SK-N-SH treated with all-trans-retinoic acid at 6 μM for 48 hours (cell line): ENCODE measurements at regions not wholly inside any gene's neighbourhood (a gene's known extent, or its start where the extent isn't known, plus 50 kb on each side); places are given as distances from the start of the nearest gene placed in this dataset.

ENCODE experiments used
- ATAC-seq: fragments of 200-7000 bp; cut with Tn5 transposase; 3 replicates; pipeline ENCODE4 v1.9.1; 2020; ENCODE audit warnings: mild to moderate bottlenecking, moderate library complexity
- ARNTL ChIP-seq: fragments of 450-650 bp; formaldehyde crosslinking; IDR thresholded peaks from 2 replicates; pipeline ENCODE4 v1.5.0; 2020; ENCODE audit warnings: low read depth, mild to moderate bottlenecking, moderate library complexity, borderline replicate concordance
- BACH2 ChIP-seq: fragments of 250-450 bp; sonication (Bioruptor Pico); IDR thresholded peaks from 2 replicates; pipeline ENCODE4 v1.9.0; 2021; ENCODE audit warnings: mild to moderate bottlenecking, borderline replicate concordance
- CSDC2 ChIP-seq: fragments of 250-450 bp; sonication (Bioruptor Pico); IDR thresholded peaks from 2 replicates; pipeline ENCODE4 v1.5.0; 2020; ENCODE audit warnings: mild to moderate bottlenecking, moderate library complexity
- ESRRG ChIP-seq: fragments of 250-450 bp; sonication (Bioruptor Pico); IDR thresholded peaks from 2 replicates; pipeline ENCODE4 v1.6.1; 2021; ENCODE audit warnings: mild to moderate bottlenecking
- GLIS3 ChIP-seq: fragments of 250-450 bp; sonication (Bioruptor Pico); IDR thresholded peaks from 2 replicates; pipeline ENCODE4 v1.5.0; 2020; ENCODE audit warnings: mild to moderate bottlenecking, moderate library complexity
- OSR1 ChIP-seq: fragments of 250-450 bp; sonication (Bioruptor Pico); IDR thresholded peaks from 2 replicates; pipeline ENCODE4 v1.8.0; 2022; ENCODE audit warnings: moderate library complexity, mild to moderate bottlenecking, inconsistent platforms
- RARB ChIP-seq: fragments of 250-450 bp; sonication (Bioruptor Pico); IDR thresholded peaks from 2 replicates; pipeline ENCODE4 v1.8.0; 2021; ENCODE audit warnings: mild to moderate bottlenecking, moderate library complexity
- SNAI2 ChIP-seq: fragments of 250-450 bp; sonication (Bioruptor Pico); IDR thresholded peaks from 2 replicates; pipeline ENCODE4 v1.5.0; 2020; ENCODE audit warnings: mild to moderate bottlenecking, moderate library complexity
- TCF4 ChIP-seq: fragments of 250-450 bp; sonication (Bioruptor Pico); IDR thresholded peaks from 2 replicates; pipeline ENCODE4 v1.8.0; 2021; ENCODE audit warnings: mild to moderate bottlenecking, moderate library complexity, borderline replicate concordance
- TOX ChIP-seq: fragments of 250-450 bp; sonication (Bioruptor Pico); IDR thresholded peaks from 2 replicates; pipeline ENCODE4 v1.8.0; 2021; ENCODE audit warnings: mild to moderate bottlenecking, moderate library complexity, borderline replicate concordance
- ZC3H10 ChIP-seq: fragments of 250-450 bp; sonication (Bioruptor Pico); IDR thresholded peaks from 2 replicates; pipeline ENCODE4 v1.5.1; 2021; ENCODE audit warnings: mild to moderate bottlenecking, moderate library complexity
- ZFP30 ChIP-seq: fragments of 450-650 bp; formaldehyde crosslinking; IDR thresholded peaks from 2 replicates; pipeline ENCODE4 v1.5.0; 2022; ENCODE audit warnings: mild to moderate bottlenecking, moderate library complexity
- ZNF70 ChIP-seq: fragments of 450-650 bp; formaldehyde crosslinking; IDR thresholded peaks from 2 replicates; pipeline ENCODE4 v1.5.0; 2020; ENCODE audit warnings: mild to moderate bottlenecking, moderate library complexity
- ZNF8 ChIP-seq: fragments of 450-650 bp; formaldehyde crosslinking; IDR thresholded peaks from 2 replicates; pipeline ENCODE4 v1.5.0; 2020; ENCODE audit warnings: mild to moderate bottlenecking, moderate library complexity
- TF ChIP-seq, protein P1 (sequence below): fragments of 250-450 bp; sonication (Bioruptor Pico); IDR thresholded peaks from 2 replicates; pipeline ENCODE4 v1.8.0; 2020; ENCODE audit warnings: mild to moderate bottlenecking, moderate library complexity, borderline replicate concordance
- TF ChIP-seq, protein P2 (sequence below): fragments of 250-450 bp; sonication (Bioruptor Pico); IDR thresholded peaks from 2 replicates; pipeline ENCODE4 v1.8.0; 2021; ENCODE audit warnings: low read depth, mild to moderate bottlenecking, moderate library complexity, borderline replicate concordance
- TF ChIP-seq, protein P3 (sequence below): fragments of 250-450 bp; sonication (Bioruptor Pico); IDR thresholded peaks from 2 replicates; pipeline ENCODE4 v1.5.1; 2021; ENCODE audit warnings: mild to moderate bottlenecking, moderate library complexity
- TF ChIP-seq, protein P4 (sequence below): fragments of 250-450 bp; sonication (Bioruptor Pico); IDR thresholded peaks from 2 replicates; pipeline ENCODE4 v1.5.0; 2020; ENCODE audit warnings: mild to moderate bottlenecking, moderate library complexity

DNA sequence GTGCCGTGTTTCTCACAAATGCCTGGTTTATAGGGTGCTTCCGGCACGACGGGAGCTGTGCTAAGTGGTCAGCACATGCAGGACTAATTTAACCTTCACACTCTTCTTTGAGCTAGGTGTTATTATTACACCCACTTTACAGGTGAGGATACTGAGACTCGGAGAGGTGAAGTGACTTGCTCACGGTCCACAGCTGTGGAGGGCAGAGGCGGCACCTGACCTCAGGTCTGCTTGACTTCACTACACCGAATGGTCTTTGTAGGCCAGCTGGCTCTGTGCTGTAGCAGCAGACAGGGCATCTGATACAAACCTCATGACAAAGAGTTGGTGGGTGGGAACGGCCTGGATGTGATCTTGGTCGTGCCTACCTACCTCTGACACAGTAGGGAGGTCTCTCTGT lies 102.0 kb upstream of the BOD1 start:
- no peak for ATAC-seq
- TF ChIP-seq BACH2 (CRISPR knock-in tag): no peak
- TF ChIP-seq, protein P1, sequence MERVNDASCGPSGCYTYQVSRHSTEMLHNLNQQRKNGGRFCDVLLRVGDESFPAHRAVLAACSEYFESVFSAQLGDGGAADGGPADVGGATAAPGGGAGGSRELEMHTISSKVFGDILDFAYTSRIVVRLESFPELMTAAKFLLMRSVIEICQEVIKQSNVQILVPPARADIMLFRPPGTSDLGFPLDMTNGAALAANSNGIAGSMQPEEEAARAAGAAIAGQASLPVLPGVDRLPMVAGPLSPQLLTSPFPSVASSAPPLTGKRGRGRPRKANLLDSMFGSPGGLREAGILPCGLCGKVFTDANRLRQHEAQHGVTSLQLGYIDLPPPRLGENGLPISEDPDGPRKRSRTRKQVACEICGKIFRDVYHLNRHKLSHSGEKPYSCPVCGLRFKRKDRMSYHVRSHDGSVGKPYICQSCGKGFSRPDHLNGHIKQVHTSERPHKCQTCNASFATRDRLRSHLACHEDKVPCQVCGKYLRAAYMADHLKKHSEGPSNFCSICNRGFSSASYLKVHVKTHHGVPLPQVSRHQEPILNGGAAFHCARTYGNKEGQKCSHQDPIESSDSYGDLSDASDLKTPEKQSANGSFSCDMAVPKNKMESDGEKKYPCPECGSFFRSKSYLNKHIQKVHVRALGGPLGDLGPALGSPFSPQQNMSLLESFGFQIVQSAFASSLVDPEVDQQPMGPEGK: no peak
- no peak for TF ChIP-seq TCF4
- TF ChIP-seq, protein P2, sequence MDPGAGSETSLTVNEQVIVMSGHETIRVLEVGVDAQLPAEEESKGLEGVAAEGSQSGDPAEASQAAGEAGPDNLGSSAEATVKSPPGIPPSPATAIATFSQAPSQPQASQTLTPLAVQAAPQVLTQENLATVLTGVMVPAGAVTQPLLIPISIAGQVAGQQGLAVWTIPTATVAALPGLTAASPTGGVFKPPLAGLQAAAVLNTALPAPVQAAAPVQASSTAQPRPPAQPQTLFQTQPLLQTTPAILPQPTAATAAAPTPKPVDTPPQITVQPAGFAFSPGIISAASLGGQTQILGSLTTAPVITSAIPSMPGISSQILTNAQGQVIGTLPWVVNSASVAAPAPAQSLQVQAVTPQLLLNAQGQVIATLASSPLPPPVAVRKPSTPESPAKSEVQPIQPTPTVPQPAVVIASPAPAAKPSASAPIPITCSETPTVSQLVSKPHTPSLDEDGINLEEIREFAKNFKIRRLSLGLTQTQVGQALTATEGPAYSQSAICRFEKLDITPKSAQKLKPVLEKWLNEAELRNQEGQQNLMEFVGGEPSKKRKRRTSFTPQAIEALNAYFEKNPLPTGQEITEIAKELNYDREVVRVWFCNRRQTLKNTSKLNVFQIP (CRISPR knock-in tag): no peak
- no peak for TF ChIP-seq ZFP30 (CRISPR knock-in tag)
- TF ChIP-seq, protein P3, sequence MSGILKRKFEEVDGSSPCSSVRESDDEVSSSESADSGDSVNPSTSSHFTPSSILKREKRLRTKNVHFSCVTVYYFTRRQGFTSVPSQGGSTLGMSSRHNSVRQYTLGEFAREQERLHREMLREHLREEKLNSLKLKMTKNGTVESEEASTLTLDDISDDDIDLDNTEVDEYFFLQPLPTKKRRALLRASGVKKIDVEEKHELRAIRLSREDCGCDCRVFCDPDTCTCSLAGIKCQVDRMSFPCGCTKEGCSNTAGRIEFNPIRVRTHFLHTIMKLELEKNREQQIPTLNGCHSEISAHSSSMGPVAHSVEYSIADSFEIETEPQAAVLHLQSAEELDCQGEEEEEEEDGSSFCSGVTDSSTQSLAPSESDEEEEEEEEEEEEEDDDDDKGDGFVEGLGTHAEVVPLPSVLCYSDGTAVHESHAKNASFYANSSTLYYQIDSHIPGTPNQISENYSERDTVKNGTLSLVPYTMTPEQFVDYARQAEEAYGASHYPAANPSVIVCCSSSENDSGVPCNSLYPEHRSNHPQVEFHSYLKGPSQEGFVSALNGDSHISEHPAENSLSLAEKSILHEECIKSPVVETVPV (CRISPR knock-in tag): no peak
- TF ChIP-seq SNAI2: no peak
- no peak for TF ChIP-seq ESRRG (CRISPR knock-in tag)
- TF ChIP-seq ZC3H10 (CRISPR knock-in tag): no peak
- TF ChIP-seq, protein P4, sequence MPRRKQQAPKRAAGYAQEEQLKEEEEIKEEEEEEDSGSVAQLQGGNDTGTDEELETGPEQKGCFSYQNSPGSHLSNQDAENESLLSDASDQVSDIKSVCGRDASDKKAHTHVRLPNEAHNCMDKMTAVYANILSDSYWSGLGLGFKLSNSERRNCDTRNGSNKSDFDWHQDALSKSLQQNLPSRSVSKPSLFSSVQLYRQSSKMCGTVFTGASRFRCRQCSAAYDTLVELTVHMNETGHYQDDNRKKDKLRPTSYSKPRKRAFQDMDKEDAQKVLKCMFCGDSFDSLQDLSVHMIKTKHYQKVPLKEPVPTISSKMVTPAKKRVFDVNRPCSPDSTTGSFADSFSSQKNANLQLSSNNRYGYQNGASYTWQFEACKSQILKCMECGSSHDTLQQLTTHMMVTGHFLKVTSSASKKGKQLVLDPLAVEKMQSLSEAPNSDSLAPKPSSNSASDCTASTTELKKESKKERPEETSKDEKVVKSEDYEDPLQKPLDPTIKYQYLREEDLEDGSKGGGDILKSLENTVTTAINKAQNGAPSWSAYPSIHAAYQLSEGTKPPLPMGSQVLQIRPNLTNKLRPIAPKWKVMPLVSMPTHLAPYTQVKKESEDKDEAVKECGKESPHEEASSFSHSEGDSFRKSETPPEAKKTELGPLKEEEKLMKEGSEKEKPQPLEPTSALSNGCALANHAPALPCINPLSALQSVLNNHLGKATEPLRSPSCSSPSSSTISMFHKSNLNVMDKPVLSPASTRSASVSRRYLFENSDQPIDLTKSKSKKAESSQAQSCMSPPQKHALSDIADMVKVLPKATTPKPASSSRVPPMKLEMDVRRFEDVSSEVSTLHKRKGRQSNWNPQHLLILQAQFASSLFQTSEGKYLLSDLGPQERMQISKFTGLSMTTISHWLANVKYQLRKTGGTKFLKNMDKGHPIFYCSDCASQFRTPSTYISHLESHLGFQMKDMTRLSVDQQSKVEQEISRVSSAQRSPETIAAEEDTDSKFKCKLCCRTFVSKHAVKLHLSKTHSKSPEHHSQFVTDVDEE (CRISPR knock-in tag): no peak
- no peak for TF ChIP-seq GLIS3 (CRISPR knock-in tag)
- TF ChIP-seq ZNF8 (CRISPR knock-in tag): no peak
- no peak for TF ChIP-seq ZNF70 (CRISPR knock-in tag)
- TF ChIP-seq TOX (CRISPR knock-in tag): no peak
- no peak for TF ChIP-seq OSR1 (CRISPR knock-in tag)

DNA sequence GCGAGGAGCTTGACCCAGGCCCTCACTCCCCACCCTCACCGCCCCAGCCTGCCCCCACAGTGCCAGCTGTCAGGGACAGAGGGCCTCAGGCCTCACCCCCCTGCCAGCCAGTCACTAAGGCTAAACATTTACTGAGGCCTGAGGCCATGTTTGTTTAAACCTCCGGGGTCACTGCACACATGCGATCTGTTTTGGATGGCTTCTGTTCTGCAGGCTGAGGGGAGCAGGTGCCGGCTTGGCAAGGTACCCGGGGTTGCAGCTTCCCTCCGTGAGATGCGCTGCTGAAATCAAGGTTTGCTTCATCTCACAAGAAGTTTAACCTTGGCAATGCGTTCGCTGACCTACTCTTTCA lies 103.3 kb upstream of the BOD1 start:
- TF ChIP-seq, protein P2 (CRISPR knock-in tag): no peak
- TF ChIP-seq ZNF70 (CRISPR knock-in tag) (no peak), TOX (CRISPR knock-in tag) (no peak), SNAI2 (no peak), RARB (CRISPR knock-in tag) (no peak), ARNTL (CRISPR knock-in tag) (no peak), CSDC2 (no peak), OSR1 (CRISPR knock-in tag) (no peak), BACH2 (CRISPR knock-in tag) (no peak)
- TF ChIP-seq, protein P1: no peak
- no peak for ATAC-seq

DNA sequence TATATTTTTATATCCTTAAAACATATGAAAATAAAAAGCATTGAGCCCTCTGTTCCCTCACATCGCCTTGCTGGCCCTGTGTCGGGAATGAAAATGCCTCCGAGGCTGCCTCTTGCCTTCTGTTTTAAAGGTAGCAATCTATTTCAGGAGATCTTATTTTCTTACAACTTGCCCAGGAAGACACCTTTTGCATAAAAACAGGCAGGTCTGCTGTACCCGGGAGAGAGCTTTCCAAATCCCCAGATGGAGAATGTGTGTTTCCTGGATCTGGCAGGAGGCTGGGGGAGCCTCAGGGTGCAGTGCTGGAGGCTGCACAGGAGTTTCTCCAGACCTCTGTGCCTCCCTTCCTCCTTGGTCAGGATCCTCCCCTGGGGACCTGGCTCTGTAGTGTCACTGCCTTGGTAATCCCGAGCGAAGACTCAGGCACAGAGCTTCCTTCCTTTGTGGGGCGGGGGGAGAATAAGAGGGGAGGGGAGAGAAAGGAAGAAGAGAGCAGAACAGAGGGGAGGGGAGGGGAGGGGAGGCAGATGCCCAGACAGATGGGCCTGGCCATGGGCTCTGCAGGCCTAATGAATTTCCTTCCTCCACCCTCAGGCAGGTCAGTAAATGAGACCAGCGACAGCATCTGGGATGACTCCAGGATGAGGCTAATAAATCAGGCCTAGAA lies 104.0 kb upstream of the BOD1 start:
- TF ChIP-seq ZC3H10 (CRISPR knock-in tag): no peak
- TF ChIP-seq, protein P4 (CRISPR knock-in tag): 0 out of 2 replicates have a peak, but pooled peaks have one; percentile 42
- ATAC-seq: no peak; the same call in 2 of the 3 replicates
